ENCODE measurements at regions not wholly inside any gene's neighbourhood (a gene's known extent, or its start where the extent isn't known, plus 50 kb on each side); places are given as distances from the start of the nearest gene placed in this dataset.
"Not testable (repeated sequence)": the region's sequence is repeated elsewhere in the genome, so short reads cannot be mapped to it uniquely, and the experiment has no call there.

GRCh38 chr1:233435622-233436021 is 108.1 kb downstream of the MAP3K21 start:
- no peak for DNase-seq

GRCh38 chr1:233439721-233440120 is 112.2 kb downstream of the MAP3K21 start:
- no peak for DNase-seq

GRCh38 chr1:233440951-233441401 is 113.5 kb downstream of the MAP3K21 start:
- peak; percentile 61 for DNase-seq

- no peak for DNase-seq
Observed at GRCh38 chr1:233442026-233442780, 114.7 kb downstream of the MAP3K21 start.

- DNase-seq: no peak
Observed at GRCh38 chr1:233443040-233443760, 115.7 kb downstream of the MAP3K21 start.

GRCh38 chr1:233444484-233444883 is 117.0 kb downstream of the MAP3K21 start:
- DNase-seq: no peak

GRCh38 chr1:233445737-233446136 is 118.2 kb downstream of the MAP3K21 start:
- DNase-seq: no peak

GRCh38 chr1:233446935-233447334 is 119.4 kb downstream of the MAP3K21 start:
- DNase-seq: no peak

GRCh38 chr1:233448109-233448689 is 120.7 kb downstream of the MAP3K21 start:
- no peak for DNase-seq

- DNase-seq: no peak
Observed at GRCh38 chr1:233452724-233453123, 125.2 kb downstream of the MAP3K21 start.

GRCh38 chr1:233453433-233454200 is 126.1 kb downstream of the MAP3K21 start:
- DNase-seq: no peak

- DNase-seq: no peak
Observed at GRCh38 chr1:233459470-233459945, 132.0 kb downstream of the MAP3K21 start.

GRCh38 chr1:233459968-233460367 is 132.4 kb downstream of the MAP3K21 start:
- DNase-seq: no peak

- no peak for DNase-seq
Observed at GRCh38 chr1:233460692-233461091, 133.2 kb downstream of the MAP3K21 start.

- DNase-seq: no peak
Observed at GRCh38 chr1:233461847-233462246, 134.3 kb downstream of the MAP3K21 start.

- DNase-seq: no peak
Observed at GRCh38 chr1:233463333-233463732, 135.8 kb downstream of the MAP3K21 start.

GRCh38 chr1:233465745-233466343 is 138.3 kb downstream of the MAP3K21 start:
- no peak for DNase-seq

GRCh38 chr1:233470741-233471499 is 143.0 kb upstream of the KCNK1 start:
- DNase-seq: no peak

GRCh38 chr1:233471851-233472250 is 142.1 kb upstream of the KCNK1 start:
- not testable (repeated sequence) for DNase-seq

GRCh38 chr1:233472796-233473195 is 141.1 kb upstream of the KCNK1 start:
- DNase-seq: not testable (repeated sequence)

GRCh38 chr1:233473549-233474204 is 140.2 kb upstream of the KCNK1 start:
- DNase-seq: no peak

Measured in DMS 273 treated with DMSO at 0.1 percent for 48 hours (cell line).